GM21360 (cell line): ENCODE measurements at regions not wholly inside any gene's neighbourhood (a gene's known extent, or its start where the extent isn't known, plus 50 kb on each side); places are given as distances from the start of the nearest gene placed in this dataset.

ENCODE experiments used
- ATAC-seq: cut with Tn5 transposase; IDR thresholded peaks from one replicate; pipeline ENCODE4 v1.9.1; 2021; ENCODE audit warnings: mild to moderate bottlenecking, moderate library complexity; ENCODE audit not compliant: unreplicated experiment

GRCh38 chr10:117427356-117427755, 52.1 kb upstream of the PDZD8 start:
- no peak for ATAC-seq

DNA sequence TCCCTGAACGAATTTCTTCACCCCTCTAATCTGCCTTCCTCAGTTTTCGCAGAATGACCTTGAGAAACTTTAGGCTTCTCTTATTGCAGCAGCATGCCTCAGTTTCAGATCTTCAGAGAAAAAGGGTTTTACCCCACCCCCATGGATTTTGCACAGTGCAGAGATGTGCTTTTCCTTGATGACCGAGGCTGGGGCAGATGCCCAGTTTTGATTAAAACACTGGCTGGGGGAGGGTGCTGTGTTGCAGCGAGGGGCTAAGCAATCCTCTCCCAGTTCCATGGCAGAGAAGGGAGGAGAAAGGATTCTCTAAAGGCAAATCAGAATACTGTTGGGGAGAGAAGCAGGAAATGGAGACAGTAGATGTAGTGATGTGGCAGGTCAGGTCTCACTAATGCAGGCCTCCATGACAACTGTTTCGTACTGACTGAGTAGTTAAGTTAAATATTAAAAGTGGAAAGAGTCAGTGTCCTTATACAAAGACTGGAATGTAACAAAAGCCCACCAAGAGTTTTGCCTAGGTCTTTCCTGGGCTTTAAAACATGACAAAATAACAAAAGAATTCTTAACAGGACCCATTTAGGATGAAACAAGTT, 50.8 kb upstream of the PDZD8 start:
- ATAC-seq: no peak

GRCh38 chr10:117424883-117425649, 49.8 kb upstream of the PDZD8 start:
- no peak for ATAC-seq
